Neutrophil (primary cell): ENCODE measurements at regions not wholly inside any gene's neighbourhood (a gene's known extent, or its start where the extent isn't known, plus 50 kb on each side); places are given as distances from the start of the nearest gene placed in this dataset.

ENCODE experiments used
- H3K27ac ChIP-seq: fragments of 200-600 bp; sonication (generic); 2 replicates; pipeline ENCODE4 v1.5.1; 2016; ENCODE audit warnings: mild to moderate bottlenecking, moderate library complexity
- H3K27me3 ChIP-seq: fragments of 200-600 bp; sonication (generic); 2 replicates; pipeline ENCODE4 v1.6.0; 2016; ENCODE audit warnings: mild to moderate bottlenecking
- H3K36me3 ChIP-seq: fragments of 200-600 bp; sonication (generic); 2 replicates; pipeline ENCODE4 v1.5.1; 2017
- H3K4me1 ChIP-seq, 2 experiments: fragments of 200-600 bp in 1 of 2; sonication (generic) in 1 of 2; 1 replicate in 1 of 2; 2 replicates in 1 of 2; pipeline versions ENCODE4 v1.5.1 to v1.6.1; 2013 to 2016; ENCODE audit warnings: low read depth in 1 of 2, low read length in 1 of 2, mild to moderate bottlenecking in 1 of 2, moderate library complexity in 1 of 2; ENCODE audit not compliant: control insufficient read depth in 1 of 2, insufficient read depth in 1 of 2
- H3K4me3 ChIP-seq, 2 experiments: fragments of 200-600 bp in 1 of 2; sonication (generic) in 1 of 2; 1 replicate in 1 of 2; 2 replicates in 1 of 2; pipeline ENCODE4 v1.5.1; 2013 to 2016; ENCODE audit warnings: low read depth in 1 of 2, low read length in 1 of 2, mild to moderate bottlenecking in 1 of 2, moderate library complexity in 1 of 2
- H3K9me3 ChIP-seq: fragments of 200-600 bp; sonication (generic); 2 replicates; pipeline ENCODE4 v1.5.1; 2016
- TF ChIP-seq, protein P1 (sequence below): fragments of 200-600 bp; sonication (generic); IDR thresholded peaks from 2 replicates; pipeline ENCODE4 v1.5.1; 2016; ENCODE audit warnings: antibody characterized with exemption

DNA sequence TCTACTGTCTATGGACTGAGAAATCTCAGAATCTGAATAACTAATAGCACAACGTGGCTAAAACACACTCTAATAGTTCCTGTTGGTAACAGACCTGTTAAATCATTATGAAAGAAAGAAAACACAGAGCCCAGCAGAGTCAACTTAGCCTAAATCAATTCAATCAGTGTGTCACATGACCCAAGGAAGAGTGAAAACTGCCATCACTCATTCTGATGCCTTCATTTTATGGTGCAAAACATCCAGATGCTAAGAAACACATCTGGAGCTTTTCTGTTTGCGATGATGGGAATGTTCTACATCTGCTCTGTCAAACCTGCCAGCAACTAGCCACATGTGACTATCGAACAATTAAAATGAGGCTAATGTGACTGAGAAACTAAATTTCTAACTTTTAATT, 295.7 kb upstream of the TRIB2 start:
- no peaks in the 10 kb centered on the region for H3K9me3 ChIP-seq
- H3K27me3 ChIP-seq, result no peaks in the 10 kb centered on the region
- H3K36me3 ChIP-seq, result no peaks in the 10 kb centered on the region
- peaks cover 0 to 9% of the 10 kb centered on the region in 2 experiments for H3K4me1 ChIP-seq
- TF ChIP-seq, protein P1, sequence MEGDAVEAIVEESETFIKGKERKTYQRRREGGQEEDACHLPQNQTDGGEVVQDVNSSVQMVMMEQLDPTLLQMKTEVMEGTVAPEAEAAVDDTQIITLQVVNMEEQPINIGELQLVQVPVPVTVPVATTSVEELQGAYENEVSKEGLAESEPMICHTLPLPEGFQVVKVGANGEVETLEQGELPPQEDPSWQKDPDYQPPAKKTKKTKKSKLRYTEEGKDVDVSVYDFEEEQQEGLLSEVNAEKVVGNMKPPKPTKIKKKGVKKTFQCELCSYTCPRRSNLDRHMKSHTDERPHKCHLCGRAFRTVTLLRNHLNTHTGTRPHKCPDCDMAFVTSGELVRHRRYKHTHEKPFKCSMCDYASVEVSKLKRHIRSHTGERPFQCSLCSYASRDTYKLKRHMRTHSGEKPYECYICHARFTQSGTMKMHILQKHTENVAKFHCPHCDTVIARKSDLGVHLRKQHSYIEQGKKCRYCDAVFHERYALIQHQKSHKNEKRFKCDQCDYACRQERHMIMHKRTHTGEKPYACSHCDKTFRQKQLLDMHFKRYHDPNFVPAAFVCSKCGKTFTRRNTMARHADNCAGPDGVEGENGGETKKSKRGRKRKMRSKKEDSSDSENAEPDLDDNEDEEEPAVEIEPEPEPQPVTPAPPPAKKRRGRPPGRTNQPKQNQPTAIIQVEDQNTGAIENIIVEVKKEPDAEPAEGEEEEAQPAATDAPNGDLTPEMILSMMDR, result no peak
- H3K27ac ChIP-seq, result no peak overlapping the region
- H3K4me3 ChIP-seq, result no peak overlapping the region

DNA sequence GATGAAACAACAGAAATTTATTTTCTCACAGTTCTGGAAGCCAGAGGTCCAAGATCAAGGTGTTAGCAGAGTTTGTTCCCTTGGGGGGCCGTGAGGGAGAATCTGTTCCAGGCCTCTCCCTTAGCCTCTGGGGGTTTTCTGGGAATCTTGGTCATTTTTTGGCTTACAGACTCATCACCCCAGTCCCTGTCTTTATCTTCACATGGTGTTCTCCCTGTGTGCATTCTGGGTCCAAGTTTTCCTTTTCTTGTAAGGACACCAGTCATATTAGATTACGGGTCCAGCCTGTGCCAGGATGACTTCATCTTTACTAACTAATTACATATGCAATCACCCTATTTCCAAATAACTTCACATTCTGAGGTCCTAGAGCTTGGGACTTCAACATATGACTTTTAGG, 292.5 kb upstream of the TRIB2 start:
- no peaks in the 10 kb centered on the region for H3K9me3 ChIP-seq
- H3K27me3 ChIP-seq, result no peaks in the 10 kb centered on the region
- H3K4me1 ChIP-seq, result no peaks in the 10 kb centered on the region
- TF ChIP-seq, protein P1, result no peak
- no peak overlapping the region for H3K27ac ChIP-seq
- no peak overlapping the region for H3K4me3 ChIP-seq
- H3K36me3 ChIP-seq, result no peaks in the 10 kb centered on the region

DNA sequence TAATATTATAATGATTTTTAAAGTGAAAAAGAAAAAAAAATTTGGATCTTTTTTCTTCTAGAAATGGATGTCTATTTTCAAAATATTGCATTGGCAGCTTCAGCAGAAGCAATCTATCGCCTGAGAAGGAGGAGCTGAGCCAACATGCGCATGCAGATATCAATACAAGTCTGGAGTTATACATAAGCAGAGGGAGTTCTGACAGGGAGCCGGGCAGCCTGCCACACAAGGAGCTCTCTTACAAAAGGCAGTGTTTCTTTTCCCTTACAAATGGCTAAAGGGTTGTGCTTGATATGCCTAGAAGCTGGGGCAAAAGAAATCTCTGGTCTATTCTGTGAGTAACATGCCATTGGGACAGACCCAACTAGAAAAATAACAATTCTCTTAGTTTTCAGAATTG, 291.9 kb upstream of the TRIB2 start:
- peaks cover 0 to under 1% of the 10 kb centered on the region in 2 experiments for H3K4me1 ChIP-seq
- H3K4me3 ChIP-seq, result no peak overlapping the region
- H3K27me3 ChIP-seq, result no peaks in the 10 kb centered on the region
- TF ChIP-seq, protein P1, result no peak
- H3K9me3 ChIP-seq, result no peaks in the 10 kb centered on the region
- H3K27ac ChIP-seq, result no peak overlapping the region
- no peaks in the 10 kb centered on the region for H3K36me3 ChIP-seq

DNA sequence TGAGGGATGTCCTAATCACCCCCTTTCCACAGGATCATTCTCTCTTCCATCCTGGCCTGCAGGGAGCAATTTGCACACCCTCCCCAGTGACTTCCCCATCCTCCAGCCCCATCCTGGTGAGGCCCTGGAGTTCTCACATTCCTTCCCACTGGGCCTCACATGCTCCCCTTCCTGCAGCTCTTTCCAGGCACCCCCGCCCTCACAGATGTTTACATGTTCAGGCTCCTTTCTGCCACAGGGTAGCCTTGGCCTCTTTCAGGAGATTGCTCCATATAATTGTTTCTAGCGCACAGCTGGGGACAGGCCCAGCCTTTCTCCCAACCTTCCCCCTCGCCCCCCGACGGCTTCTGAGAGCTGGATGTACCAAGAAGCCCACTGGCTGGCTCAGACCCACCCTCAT, 288.4 kb upstream of the TRIB2 start:
- TF ChIP-seq, protein P1, result no peak
- Histone ChIP-seq H3K4me1 (peaks cover 12 to 19% of the 10 kb centered on the region in 2 experiments), H3K36me3 (no peaks in the 10 kb centered on the region), H3K9me3 (no peaks in the 10 kb centered on the region), H3K27me3 (no peaks in the 10 kb centered on the region), H3K4me3 (no peak overlapping the region), H3K27ac (no peak overlapping the region)

DNA sequence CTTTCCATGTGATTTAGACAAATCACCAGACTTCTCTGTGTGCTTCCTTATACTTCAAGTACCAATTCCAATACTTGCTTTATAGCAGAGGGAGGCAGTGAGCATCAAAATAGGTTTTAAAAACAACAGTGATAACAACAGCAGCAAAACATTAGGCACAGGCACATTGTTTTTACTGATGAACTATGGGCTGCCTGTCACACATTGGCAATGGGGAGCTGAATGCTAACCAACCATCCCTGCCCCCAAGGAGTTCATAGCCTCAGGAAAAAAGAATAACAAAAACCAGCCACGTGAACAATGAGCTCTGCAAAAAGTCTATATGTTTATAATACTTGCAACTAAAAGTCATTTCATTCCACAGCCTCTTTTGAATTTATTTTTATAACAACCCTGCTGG, 287.9 kb upstream of the TRIB2 start:
- Histone ChIP-seq H3K27me3 (no peaks in the 10 kb centered on the region), H3K36me3 (no peaks in the 10 kb centered on the region), H3K4me3 (no peak overlapping the region), H3K9me3 (no peaks in the 10 kb centered on the region), H3K4me1 (peaks cover 12 to 19% of the 10 kb centered on the region in 2 experiments), H3K27ac (no peak overlapping the region)
- TF ChIP-seq, protein P1, result no peak
